GM19239 (cell line): ENCODE measurements at regions not wholly inside any gene's neighbourhood (a gene's known extent, or its start where the extent isn't known, plus 50 kb on each side); places are given as distances from the start of the nearest gene placed in this dataset.

Experiments
- DNase-seq: peaks from one replicate; pipeline ENCODE4 v3.0.0; 2011; ENCODE audit warnings: low spot score; ENCODE audit not compliant: insufficient read length
- FAIRE-seq: peaks from 2 replicates; lab custom pipeline; 2011; peaks lifted over from hg19 to GRCh38; lab: Jason Lieb, UNC

DNA sequence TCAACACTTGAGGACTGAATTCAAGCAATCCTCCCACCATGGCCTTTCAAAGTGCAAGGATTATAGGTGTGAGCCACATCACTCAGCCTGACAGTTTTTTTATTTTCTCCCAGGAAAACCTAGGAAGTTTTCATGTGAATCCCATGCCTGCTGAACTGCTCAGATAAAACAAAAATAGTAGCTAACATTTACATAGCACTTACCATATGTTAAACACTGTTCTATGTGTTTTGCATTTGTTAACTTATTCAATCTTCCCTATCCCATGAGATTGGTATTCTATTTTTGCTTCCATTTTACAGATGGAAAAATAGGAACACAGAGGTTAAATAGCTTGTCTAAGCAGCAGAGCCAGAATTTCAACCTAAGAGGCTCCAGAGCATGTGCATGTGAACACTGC lies 157.4 kb upstream of the KCTD1 start:
- DNase-seq = no peak
- FAIRE-seq = no peak

- FAIRE-seq = no peak
- no peak for DNase-seq
Observed at GRCh38 chr18:26703170-26703930, 155.0 kb upstream of the KCTD1 start.

GRCh38 chr18:26702086-26702485 lies 153.7 kb upstream of the KCTD1 start:
- no peak for DNase-seq
- no peak for FAIRE-seq

DNA sequence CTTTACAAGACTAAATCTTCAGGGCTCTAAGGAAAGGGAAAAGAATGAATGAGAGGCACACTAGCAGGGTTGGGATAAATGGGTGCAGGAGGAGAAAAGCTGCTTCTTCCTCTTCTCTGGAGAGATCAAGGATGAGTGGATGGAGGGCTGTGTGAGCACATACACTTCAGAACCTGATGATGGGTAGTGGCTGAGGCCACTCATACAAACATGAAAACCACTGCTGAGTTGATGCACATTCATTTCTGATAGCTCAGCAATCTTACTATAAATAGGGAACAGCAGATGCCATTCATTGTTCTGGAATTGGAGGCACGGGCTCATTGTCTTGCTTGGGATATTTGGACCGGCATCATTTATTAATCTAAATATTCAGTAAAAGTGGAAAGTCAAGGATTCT lies 152.4 kb upstream of the KCTD1 start:
- no peak for DNase-seq
- FAIRE-seq = no peak

DNA sequence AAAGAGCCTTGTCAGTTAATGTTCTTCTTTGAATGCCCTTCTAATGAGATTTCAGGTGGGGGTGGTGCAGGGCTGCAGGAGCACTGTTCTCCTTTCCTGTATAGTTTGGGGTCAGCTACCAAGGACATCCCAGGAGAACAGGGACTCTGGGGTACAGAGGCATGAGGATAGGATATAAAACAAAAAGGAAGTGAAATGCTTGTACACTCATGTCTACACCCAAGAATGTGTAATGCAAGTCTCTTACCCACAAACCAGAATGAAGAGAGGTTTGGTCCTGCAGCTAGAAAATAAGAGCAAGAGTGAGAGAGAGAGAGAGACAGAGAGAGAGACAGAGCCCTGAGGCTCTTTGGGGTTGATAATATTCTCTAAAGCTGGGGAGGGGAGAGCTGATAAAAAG lies 151.8 kb upstream of the KCTD1 start:
- no peak for FAIRE-seq
- no peak for DNase-seq

DNA sequence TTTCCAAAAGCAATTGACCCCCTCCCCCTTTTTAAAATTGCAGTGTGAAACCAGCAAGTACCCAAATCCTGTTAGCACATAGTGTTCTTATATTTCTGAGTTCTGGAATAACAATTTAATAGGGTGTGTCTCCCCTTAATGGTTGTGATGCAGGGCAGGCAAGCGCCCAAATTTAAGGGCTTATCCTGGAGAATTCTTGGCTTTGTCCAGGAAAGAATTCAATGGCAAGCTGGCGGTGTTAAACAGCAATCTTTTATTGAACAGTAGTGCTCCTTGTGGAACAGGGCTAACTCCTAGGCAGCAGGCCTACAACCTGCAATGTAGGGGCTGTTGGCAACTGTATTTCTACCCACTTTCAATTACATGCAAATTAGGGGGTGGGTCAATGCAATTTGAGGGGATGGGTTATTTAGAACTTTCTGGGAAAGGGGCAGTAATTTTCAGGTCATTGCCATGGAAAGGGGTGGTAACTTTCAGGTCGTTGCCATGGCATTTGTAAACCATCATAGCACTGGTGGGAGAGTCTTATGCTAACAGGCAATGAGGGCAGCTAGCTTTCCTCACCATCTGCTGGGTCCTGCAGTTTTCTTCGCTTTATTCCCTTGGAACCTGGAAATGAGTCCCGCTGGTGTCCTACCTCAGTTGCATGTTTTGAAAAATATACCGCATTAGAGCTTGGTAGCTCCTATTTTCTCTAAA lies 149.0 kb upstream of the KCTD1 start:
- DNase-seq (no peak), FAIRE-seq (no peak)

DNA sequence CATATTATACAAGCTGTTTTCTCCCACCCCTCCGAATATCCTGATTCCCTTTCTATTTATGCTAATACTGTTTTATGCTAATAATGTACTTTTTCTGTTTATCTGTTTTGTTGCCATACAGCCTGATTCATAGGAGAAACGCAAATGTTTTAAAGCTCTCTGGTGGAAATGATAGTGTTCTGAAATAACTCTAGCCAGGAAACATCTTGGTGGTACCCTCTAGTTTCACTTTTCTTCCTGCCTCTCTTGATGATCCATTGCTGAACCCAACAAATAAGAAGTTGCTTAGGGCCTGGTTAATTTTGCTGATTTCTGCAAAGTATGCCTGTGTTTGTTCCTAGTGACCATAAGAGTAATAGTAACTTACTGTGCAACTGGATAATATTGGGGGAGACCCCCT lies 148.4 kb upstream of the KCTD1 start:
- FAIRE-seq (no peak), DNase-seq (no peak)

DNA sequence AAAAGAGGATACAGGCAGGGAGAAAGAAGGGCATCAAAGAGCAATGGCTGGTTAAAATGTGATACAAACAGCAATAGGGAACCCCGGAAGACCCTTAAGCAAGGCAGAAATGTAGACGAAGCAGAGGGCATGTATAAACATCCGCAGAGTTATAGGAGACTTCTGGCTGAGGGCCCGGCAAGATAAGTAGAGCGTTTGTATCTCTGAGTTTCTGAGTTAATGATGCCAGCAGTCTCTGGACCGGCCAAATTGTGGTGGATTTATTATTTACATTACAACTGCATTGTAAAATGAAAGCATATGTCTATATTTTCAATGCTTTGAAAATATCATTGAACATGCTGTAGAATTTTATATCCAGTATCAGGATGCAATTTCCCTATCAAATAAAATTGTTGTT lies 148.0 kb upstream of the KCTD1 start:
- no peak for FAIRE-seq
- no peak for DNase-seq

- FAIRE-seq = no peak
- DNase-seq = no peak
Observed at GRCh38 chr18:26689226-26689879, 141.0 kb upstream of the KCTD1 start.

GRCh38 chr18:26686532-26686931 lies 138.2 kb upstream of the KCTD1 start:
- FAIRE-seq (no peak), DNase-seq (no peak)

DNA sequence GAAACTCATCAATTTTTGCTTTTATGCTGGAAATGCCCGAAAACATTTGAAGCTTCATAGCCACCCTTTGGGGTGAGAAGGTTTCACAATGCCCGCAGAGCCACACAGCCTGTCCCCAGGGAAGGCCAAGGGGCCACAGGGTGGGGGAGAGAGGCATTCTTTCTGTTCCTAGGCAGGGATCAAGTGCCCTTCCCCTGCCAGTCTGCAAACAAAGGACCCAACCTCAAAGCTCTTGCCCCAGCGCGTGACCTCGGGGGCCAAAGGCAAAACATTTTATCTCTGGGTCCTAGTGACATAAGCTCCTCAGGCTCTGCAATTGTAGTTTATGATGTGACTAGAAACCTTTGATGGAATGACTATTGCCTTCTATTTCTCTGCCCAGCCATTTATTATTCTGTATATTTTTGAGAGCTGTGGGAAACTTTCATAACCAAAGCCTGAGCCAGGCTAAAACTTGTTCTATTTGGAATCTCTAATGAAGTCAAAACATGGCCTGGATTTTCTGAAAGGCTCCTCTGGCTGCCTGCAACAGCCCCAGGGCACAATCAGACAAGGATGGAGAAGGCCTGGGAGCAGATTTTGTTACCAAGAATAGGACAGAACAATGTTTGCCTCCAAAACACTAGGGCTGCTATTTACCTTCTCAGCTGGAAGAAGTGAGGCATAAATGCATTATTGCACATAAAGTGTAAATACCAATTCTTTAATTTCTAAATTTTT lies 137.2 kb upstream of the KCTD1 start:
- FAIRE-seq (no peak), DNase-seq (no peak)

DNA sequence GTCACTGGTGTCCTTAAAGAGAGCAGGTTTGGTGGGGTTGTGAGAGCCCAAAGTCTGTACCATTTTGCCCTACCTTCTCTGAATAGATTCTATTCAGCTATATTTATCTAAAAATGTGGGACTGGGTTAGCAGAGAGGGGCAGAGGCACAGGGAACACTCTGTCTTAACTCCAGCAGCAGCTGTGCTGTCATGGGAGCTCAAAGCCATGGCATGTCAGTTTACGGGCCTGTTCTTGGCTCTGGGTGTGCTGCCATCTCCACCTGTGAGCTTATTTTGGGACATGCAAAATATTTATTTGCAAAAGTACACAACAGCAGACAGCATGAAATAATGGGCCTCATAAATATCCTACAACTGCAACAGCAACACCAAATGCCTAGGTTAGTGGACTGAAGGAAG lies 129.6 kb upstream of the KCTD1 start:
- FAIRE-seq (no peak), DNase-seq (no peak)

- FAIRE-seq (no peak), DNase-seq (no peak)
Observed at GRCh38 chr18:26667046-26667445, 118.7 kb upstream of the KCTD1 start.

DNA sequence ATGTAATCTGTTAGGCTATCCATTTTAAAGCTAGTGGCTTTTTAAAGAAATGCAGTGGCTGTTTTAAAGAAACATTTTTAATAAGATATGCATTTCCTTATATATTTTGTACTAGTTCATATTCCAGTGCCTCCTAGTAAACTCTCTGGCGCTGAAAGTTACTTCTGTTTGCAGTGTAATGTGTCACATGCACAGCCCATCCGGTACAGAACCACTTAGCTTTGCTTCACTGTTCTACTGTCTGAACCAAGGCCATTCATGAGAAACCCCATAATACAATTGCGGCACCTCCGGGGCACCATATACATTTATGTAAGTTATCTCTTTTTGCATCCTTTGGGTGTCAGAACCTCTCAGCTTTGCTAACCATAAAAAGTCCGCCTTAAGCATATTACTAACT lies 114.6 kb upstream of the KCTD1 start:
- DNase-seq (no peak), FAIRE-seq (no peak)

GRCh38 chr18:26657631-26658581 lies 109.6 kb upstream of the KCTD1 start:
- DNase-seq (no peak), FAIRE-seq (no peak)

- FAIRE-seq (no peak), DNase-seq (peak; percentile 38)
Observed at GRCh38 chr18:26656944-26657536, 108.7 kb upstream of the KCTD1 start.

GRCh38 chr18:26656431-26656943 lies 108.1 kb upstream of the KCTD1 start:
- no peak for FAIRE-seq
- DNase-seq = no peak

- FAIRE-seq (no peak), DNase-seq (no peak)
Observed at GRCh38 chr18:26655525-26656430, 107.4 kb upstream of the KCTD1 start.
